Nephron progenitor cell (in vitro differentiated cells): ENCODE measurements at regions not wholly inside any gene's neighbourhood (a gene's known extent, or its start where the extent isn't known, plus 50 kb on each side); places are given as distances from the start of the nearest gene placed in this dataset.
"Not testable (repeated sequence)": the region's sequence is repeated elsewhere in the genome, so short reads cannot be mapped to it uniquely, and the experiment has no call there.

Experiments
- DNase-seq: peaks from one replicate; pipeline ENCODE4 v3.0.0; 2021
- H3K27ac Mint-ChIP-seq: 2 replicates; pipeline ENCODE4 v1.8.0; 2021; ENCODE audit warnings: mild to moderate bottlenecking, moderate library complexity, mixed read lengths
- H3K27me3 Mint-ChIP-seq: 2 replicates; pipeline ENCODE4 v1.8.0; 2021; ENCODE audit warnings: mild to moderate bottlenecking, low read depth, mixed read lengths; ENCODE audit not compliant: poor library complexity
- H3K36me3 Mint-ChIP-seq: 2 replicates; pipeline ENCODE4 v1.8.0; 2021; ENCODE audit warnings: low read depth, mixed read lengths
- H3K4me1 Mint-ChIP-seq: 2 replicates; pipeline ENCODE4 v1.8.0; 2021; ENCODE audit warnings: mixed read lengths
- H3K4me3 Mint-ChIP-seq: 2 replicates; pipeline ENCODE4 v1.8.0; 2021; ENCODE audit warnings: mild to moderate bottlenecking, moderate library complexity, mixed read lengths
- H3K9me3 Mint-ChIP-seq: 2 replicates; pipeline ENCODE4 v1.8.0; 2021; ENCODE audit warnings: mild to moderate bottlenecking, moderate library complexity, mixed read lengths
- TF ChIP-seq, protein P1 (sequence below): fragments of 200-600 bp; sonication (generic); IDR thresholded peaks from 2 replicates; pipeline ENCODE4 v1.5.0; 2021; ENCODE audit warnings: antibody characterized with exemption

DNA sequence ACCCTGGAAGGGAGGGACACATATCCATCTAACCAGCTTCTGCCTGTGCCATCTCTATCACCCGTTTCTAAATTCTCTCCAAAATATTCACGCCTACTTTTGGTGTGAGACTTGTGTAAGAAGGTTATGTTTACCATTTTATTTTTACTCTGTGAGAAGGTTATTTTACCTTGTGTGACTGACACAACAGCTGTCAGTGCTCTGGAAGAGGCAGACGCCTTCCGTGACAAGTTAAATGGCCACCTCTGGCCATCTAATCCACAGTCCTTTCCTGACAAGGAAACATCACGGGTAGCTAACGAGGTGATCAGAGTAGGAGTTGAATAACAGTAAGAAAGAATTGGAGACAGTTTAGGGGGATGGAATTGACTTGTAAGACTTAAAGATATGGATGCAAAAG lies 443.8 kb upstream of the PIK3R1 start:
- no peak for DNase-seq
- peaks cover 2% of the 10 kb centered on the region for H3K9me3 Mint-ChIP-seq
- H3K4me1 Mint-ChIP-seq, result peaks cover 34% of the 10 kb centered on the region
- no peaks in the 10 kb centered on the region for H3K27me3 Mint-ChIP-seq
- TF ChIP-seq, protein P1, sequence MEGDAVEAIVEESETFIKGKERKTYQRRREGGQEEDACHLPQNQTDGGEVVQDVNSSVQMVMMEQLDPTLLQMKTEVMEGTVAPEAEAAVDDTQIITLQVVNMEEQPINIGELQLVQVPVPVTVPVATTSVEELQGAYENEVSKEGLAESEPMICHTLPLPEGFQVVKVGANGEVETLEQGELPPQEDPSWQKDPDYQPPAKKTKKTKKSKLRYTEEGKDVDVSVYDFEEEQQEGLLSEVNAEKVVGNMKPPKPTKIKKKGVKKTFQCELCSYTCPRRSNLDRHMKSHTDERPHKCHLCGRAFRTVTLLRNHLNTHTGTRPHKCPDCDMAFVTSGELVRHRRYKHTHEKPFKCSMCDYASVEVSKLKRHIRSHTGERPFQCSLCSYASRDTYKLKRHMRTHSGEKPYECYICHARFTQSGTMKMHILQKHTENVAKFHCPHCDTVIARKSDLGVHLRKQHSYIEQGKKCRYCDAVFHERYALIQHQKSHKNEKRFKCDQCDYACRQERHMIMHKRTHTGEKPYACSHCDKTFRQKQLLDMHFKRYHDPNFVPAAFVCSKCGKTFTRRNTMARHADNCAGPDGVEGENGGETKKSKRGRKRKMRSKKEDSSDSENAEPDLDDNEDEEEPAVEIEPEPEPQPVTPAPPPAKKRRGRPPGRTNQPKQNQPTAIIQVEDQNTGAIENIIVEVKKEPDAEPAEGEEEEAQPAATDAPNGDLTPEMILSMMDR, result no peak
- H3K27ac Mint-ChIP-seq, result no peak overlapping the region
- H3K4me3 Mint-ChIP-seq, result no peak overlapping the region
- peaks cover under 1% of the 10 kb centered on the region for H3K36me3 Mint-ChIP-seq

DNA sequence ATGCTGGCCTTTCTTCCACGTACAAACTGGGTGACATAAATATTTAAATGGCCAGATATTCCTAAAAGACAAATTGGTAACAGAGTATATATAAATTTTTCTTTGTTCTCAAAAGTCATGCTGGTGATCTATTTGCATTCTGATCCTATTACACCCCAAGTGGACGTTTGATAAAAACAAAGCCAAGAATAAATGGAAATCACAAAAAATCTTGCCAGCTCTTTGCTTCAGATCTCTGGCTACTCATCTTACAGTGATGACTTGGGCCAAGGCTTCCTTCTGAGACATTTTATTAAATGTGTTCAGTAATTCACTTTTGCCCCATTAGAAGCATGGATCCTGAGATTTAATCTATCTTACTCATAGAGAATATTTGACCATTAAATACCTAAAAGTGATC lies 444.3 kb upstream of the PIK3R1 start:
- Mint-ChIP-seq H3K27ac (peak overlapping the region; percentile 34), H3K27me3 (no peaks in the 10 kb centered on the region), H3K4me1 (peaks cover 35% of the 10 kb centered on the region), H3K9me3 (no peaks in the 10 kb centered on the region), H3K36me3 (no peaks in the 10 kb centered on the region), H3K4me3 (no peak overlapping the region)
- no peak for DNase-seq
- TF ChIP-seq, protein P1, result no peak

DNA sequence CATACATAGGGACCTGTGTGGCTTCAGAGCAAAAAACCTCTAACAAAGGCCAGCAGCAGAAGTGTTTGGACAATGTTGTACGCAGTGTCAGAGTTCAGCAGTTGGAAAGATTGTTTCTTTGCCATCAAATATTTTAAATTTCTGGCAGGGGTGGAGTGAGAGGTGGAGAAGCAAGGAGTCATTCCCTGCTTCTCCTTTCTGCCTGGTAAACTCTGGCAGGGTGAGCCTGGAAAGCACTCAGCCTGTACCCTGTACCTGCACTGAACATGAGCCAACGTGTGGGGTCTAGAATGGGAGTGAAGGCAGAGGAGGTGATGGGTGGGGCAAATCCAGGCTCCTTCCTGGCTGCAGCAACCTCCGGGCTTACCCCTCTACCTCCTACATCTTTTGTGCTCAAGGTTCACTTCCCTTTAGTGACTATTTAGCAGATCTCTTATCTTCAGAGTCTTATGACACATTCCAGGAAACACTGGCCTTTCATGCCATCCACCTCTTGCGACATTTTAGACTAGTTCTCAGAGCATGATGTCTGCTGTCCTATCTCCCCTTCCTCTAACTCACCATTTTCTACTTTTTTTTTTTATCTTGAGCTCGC lies 445.0 kb upstream of the PIK3R1 start:
- Mint-ChIP-seq H3K4me1 (peaks cover 42% of the 10 kb centered on the region), H3K27ac (no peak overlapping the region), H3K9me3 (no peaks in the 10 kb centered on the region), H3K36me3 (no peaks in the 10 kb centered on the region), H3K4me3 (no peak overlapping the region), H3K27me3 (no peaks in the 10 kb centered on the region)
- TF ChIP-seq, protein P1, result no peak
- DNase-seq, result no peak

DNA sequence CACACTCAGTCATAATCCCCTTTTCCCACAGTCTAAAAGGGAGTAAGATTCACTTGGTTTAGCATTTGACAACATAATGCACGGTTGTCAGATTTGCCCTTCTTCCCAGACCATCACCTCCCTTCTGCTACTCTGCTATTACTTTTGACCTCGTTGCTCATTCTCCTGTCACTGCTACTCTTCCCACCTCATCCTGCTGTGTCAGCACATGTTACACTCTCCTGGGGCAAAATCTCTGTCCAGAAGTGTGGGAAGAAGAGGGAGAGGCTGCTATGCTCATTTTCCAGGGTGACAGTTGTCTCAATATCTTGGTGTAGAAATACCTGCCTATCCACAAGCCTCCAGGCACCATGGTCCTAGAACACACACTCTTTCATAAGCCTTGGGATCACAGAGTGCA lies 449.9 kb upstream of the PIK3R1 start:
- DNase-seq, result no peak
- Mint-ChIP-seq H3K4me1 (peaks cover 15% of the 10 kb centered on the region), H3K4me3 (no peak overlapping the region), H3K27me3 (no peaks in the 10 kb centered on the region), H3K9me3 (peaks cover 27% of the 10 kb centered on the region), H3K27ac (no peak overlapping the region), H3K36me3 (peaks cover 16% of the 10 kb centered on the region)
- TF ChIP-seq, protein P1, result no peak

DNA sequence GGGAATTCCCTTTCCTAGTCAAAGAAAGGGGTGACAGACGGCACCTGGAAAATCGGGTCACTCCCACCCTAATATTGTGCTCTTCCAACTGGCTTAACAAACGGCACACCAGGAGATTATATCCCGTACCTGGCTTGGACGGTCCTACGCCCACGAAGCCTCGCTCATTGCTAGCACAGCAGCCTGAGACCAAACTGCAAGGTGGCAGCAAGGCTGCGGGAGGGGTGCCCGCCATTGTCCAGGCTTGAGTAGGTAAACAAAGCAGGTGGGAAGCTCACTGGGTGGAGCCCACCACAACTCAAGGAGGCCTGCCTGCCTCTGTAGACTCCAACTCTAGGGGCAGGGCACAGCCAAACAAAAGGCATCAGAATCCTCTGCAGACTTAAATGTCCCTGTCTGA lies 457.8 kb upstream of the PIK3R1 start:
- not testable (repeated sequence) for DNase-seq, H3K4me3 Mint-ChIP-seq, H3K4me1 Mint-ChIP-seq, H3K27me3 Mint-ChIP-seq, H3K27ac Mint-ChIP-seq
- H3K36me3 Mint-ChIP-seq, result peaks cover 51% of the 10 kb centered on the region
- H3K9me3 Mint-ChIP-seq, result peaks cover 90% of the 10 kb centered on the region

DNA sequence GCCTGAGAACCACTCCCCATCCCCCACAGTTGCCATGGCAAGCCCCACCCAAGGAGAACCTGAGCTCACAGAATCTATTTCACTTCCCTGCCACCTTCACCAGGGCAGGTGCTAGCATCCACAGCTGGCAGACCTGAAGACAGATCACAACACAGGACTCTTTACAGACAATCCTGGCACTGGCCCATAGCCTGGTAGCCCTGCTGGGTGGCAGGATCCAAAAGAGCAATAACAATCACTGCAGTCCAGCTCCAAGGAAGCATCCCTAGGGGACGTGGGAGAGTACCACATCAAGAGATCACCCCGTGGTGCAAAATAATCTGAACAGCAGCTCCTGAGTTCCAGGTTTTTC lies 463.2 kb upstream of the PIK3R1 start:
- Mint-ChIP-seq H3K9me3 (peaks cover 84% of the 10 kb centered on the region), H3K4me1 (peaks cover 6% of the 10 kb centered on the region), H3K36me3 (peaks cover 54% of the 10 kb centered on the region), H3K4me3 (no peak overlapping the region), H3K27ac (no peak overlapping the region), H3K27me3 (no peaks in the 10 kb centered on the region)
- DNase-seq, result no peak
- TF ChIP-seq, protein P1, result no peak
